ENCODE measurements at regions not wholly inside any gene's neighbourhood (a gene's known extent, or its start where the extent isn't known, plus 50 kb on each side); places are given as distances from the start of the nearest gene placed in this dataset.
"Not testable (repeated sequence)": the region's sequence is repeated elsewhere in the genome, so short reads cannot be mapped to it uniquely, and the experiment has no call there.

DNA sequence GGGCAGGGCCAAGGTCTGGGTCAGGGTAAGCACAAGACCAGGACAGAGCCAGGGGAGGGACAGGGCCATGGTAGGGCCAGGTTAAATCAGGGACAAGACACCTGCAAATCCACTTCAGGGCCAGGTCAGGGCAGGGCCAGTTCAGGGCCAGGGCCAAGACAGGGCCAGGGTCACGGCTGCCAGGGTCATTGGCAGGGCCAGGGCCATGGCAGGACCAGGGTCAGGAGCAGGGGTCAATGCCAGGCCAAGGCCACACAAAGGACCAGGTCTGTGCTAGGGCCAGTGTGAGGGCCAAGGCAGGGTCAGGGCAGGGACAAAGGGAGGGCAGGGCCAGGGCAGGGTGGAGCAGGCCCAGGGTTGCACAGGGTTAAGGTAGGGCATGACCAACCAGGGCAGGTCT, 399.2 kb downstream of the GOLGA6L6 start:
- FAIRE-seq; DNase-seq (ENCODE audit: insufficient read length, low spot score): not testable (repeated sequence)

DNA sequence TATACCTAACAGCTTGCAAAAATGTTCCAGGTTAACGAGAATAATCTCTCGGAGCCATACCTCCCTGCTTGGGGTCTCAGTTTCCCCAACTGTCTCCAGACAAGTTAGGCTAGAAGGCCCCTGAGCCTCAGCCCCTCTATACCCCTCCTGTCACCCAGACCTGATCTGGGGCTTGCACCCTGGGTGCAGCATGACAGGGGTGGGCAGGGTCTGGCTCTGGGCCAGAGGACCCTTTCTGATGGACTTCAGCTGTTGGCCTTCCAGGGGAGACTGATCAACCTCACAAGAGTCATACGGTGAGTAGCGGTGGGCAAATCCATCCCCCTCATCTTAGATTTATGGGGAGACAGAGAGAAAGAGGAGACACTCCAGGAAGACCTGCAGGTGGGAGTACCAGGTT, 416.9 kb downstream of the GOLGA6L6 start:
- not testable (repeated sequence) for DNase-seq (ENCODE audit: insufficient read length, low spot score); FAIRE-seq

DNA sequence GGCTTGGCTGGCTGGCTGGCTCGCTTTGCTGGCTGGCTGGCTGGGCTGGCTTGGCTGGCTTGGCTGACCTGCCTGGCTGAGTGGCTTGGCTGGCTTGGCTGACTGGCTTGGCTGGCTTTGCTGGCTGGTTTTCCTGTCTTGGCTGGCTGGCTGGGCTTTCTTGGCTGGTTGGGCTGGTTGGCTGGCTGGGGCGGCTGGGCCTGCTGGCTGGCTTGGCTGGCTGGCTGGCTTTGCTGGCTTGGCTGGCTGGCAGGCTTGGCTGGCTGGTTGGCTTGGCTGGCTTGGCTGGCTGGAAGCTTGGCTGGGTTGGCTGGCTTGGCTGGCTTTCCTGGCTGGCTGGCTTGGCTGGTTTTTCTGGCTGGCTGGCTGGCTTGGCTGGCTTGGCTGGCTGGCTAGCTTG, 435.6 kb downstream of the GOLGA6L6 start:
- DNase-seq (ENCODE audit: insufficient read length, low spot score) (no peak), FAIRE-seq (no peak)

DNA sequence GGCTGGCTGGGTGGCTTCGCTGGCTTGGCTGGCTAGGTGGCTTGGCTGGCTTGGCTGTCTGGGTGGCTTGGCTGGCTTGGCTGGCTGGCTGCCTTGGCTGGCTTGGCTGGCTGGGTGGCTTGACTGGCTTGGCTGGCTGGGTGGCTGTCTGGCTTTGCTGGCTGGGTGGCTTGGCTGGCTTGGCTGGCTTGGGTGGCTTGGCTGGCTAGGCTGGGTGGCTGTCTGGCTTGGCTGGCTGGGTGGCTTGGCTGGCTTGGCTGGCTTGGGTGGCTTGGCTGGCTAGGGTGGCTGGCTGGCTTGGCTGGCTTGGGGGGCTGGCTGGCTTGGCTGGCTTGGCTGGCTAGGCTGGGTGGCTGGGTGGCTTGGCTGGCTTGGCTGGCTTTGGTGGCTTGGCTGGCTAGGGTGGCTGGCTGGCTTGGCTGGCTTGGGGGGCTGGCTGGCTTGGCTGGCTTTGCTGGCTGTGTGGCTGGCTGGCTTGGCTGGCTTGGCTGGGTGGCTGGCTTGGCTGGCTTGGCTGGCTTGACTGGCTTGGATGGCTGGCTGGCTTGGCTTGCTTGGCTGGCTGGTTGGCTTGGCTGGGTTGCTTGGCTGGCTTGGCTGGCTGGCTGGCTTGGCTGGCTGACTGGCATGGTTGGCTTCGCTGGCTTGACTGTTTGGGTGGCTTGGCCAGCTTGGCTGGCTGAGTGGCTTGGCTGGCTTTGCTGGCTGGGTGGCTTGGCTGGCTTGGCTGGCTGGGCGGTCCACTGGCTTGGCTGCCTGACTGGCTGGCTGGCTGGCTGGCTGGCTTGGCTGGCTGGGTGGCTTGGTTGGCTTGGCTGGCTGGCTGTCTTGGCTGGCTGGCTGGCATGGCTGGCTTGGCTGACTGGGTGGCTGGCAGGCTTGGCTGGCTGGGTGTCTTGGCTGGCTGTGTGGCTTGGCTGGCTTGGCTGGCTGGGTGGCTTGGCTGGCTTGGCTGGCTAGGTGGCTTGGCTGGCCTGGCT, 436.3 kb downstream of the GOLGA6L6 start:
- not testable (repeated sequence) for DNase-seq (ENCODE audit: insufficient read length, low spot score); FAIRE-seq

DNA sequence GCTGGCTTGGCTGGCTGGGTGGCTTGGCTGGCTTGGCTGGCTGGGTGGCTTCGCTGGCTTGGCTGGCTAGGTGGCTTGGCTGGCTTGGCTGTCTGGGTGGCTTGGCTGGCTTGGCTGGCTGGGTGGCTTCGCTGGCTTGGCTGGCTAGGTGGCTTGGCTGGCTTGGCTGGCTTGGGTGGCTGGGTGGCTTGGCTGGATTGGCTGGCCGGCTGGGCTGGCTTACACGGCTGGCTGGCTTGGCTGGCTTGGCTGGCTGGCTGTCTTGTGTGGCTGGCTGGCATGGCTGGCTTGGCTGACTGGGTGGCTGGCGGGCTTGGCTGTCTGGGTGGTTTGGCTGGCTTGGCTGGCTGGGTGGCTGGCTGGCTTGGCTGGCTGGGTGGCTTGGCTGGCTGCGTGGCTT, 437.0 kb downstream of the GOLGA6L6 start:
- DNase-seq (ENCODE audit: insufficient read length, low spot score); FAIRE-seq: not testable (repeated sequence)

DNA sequence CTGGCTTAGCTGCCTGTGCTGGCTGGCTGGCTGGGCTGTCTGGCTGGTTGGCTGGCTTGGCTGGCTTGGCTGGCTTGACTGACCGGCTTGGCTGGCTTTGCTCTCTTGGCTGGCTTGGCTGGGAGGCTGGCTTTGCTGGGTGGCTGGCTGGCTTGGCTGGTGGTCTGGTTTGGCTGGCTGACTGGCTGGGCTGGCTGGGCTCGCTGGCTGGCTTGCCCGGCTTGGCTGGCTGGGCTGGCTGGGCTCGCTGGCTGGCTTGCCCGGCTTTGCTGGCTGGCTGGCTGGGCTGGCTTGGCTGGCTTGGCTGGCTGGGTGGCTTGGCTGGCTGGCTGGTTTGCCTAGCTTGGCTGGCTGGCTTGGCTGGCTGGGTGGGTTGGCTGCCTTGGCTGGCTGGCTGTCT, 438.7 kb downstream of the GOLGA6L6 start:
- FAIRE-seq; DNase-seq (ENCODE audit: insufficient read length, low spot score): not testable (repeated sequence)

DNA sequence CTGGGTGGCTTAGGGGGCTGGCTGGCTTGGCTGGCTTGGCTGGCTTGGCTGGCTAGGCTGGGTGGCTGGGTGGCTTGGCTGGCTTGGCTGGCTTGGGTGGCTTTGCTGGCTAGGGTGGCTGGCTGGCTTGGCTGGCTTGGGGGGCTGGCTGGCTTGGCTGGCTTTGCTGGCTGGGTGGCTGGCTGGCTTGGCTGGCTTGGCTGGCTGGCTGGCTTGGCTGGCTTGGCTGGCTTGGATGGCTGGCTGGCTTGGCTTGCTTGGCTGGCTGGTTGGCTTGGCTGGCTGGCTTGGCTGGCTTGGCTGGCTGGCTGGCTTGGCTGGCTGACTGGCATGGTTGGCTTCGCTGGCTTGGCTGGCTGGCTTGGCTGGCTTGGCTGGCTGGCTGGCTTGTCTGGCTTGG, 439.4 kb downstream of the GOLGA6L6 start:
- not testable (repeated sequence) for DNase-seq (ENCODE audit: insufficient read length, low spot score); FAIRE-seq

DNA sequence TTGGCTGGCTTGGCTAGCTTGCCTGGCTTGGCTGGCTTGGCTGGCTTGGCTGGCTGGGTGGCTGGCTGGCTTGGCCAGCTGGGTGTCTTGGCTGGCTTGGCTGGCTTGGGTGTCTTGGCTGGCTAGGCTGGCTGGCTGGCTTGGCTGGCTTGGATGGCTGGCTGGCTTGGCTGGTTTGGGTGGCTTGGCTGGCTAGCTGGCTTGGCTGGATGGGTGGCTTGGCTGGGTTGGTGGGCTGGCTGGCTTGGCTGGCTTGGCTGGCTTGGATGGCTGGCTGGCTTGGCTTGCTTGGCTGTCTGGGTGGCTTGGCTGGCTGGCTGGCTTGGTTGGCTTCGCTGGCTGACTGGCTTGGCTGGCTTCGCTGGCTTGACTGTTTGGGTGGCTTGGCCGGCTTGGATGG, 440.3 kb downstream of the GOLGA6L6 start:
- DNase-seq (ENCODE audit: insufficient read length, low spot score); FAIRE-seq: not testable (repeated sequence)

DNA sequence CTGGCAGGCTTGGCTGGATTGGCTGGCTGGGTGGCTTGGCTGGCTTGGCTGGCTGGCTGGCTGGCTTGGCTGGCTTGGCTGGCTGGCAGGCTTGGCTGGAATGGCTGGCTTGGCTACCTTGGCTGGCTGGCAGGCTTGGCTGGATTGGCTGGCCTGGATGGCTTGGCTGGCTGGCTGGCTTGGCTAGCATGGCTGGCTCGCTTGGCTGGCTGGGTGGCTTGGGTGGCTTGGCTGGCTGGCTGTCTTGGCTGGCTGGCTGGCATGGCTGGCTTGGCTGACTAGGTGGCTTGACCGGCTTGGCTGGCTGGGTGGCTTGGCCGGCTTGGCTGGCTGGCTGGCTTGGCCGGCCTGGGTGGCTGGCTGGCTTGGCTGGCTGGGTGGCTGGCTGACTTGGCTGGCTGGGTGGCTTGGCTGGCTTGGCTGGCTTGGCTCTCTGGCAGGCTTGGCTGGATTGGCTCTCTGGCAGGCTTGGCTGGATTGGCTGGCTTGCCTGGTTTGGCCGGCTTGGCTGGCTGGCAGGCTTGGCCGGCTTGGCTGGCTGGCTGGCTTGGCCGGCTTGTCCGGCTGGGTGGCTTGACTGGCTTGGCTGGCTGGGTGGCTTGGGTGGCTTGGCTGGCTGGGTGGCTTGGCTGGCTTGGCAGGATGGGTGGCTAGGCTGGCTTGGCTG, 440.9 kb downstream of the GOLGA6L6 start:
- not testable (repeated sequence) for FAIRE-seq; DNase-seq (ENCODE audit: insufficient read length, low spot score)

- FAIRE-seq; DNase-seq (ENCODE audit: insufficient read length, low spot score): not testable (repeated sequence)
Observed at GRCh38 chr15:20095699-20096303, 445.8 kb downstream of the GOLGA6L6 start.

DNA sequence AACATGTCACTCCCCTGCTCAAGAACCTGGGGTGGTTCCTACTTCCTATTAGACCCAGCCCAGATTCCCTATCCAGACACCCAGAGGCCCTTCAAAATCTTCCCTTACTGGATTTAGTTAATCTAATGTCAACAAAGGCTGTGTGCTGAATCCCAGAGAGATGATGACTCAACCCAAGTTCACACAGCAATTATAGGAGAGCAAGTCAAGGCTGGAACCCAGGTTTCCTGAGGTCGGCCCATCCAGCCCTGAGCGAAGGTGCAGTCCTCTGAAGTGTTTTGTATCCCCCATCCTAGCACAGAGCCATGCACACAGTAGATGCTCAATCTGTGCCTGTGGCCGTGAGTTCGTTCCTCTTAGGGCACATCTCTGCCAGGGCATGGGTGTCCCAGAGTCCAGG, 452.1 kb downstream of the GOLGA6L6 start:
- not testable (repeated sequence) for DNase-seq (ENCODE audit: insufficient read length, low spot score); FAIRE-seq

- not testable (repeated sequence) for DNase-seq (ENCODE audit: insufficient read length, low spot score); FAIRE-seq
Observed at GRCh38 chr15:20084026-20084425, 457.6 kb downstream of the GOLGA6L6 start.

DNA sequence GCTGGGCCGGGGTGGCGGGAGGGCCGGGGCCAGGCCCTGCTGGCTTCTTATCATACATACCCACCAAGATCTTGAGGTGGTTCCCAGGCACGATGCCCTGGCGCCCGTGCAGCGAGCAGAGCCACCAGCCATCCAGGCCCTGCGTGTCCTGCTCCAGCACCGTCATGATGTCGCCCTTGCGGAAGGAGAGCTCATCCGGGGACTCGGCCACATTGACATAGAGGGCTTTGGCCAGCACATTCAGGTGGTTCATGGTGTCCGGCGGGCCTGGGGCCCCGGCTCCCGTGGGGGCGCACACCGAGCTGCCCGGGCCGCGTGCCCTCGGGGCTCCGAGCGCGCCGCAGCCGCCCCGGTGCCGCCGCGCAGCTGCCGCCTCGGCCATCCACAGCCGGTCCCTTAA, 467.5 kb downstream of the GOLGA6L6 start:
- not testable (repeated sequence) for FAIRE-seq

DNA sequence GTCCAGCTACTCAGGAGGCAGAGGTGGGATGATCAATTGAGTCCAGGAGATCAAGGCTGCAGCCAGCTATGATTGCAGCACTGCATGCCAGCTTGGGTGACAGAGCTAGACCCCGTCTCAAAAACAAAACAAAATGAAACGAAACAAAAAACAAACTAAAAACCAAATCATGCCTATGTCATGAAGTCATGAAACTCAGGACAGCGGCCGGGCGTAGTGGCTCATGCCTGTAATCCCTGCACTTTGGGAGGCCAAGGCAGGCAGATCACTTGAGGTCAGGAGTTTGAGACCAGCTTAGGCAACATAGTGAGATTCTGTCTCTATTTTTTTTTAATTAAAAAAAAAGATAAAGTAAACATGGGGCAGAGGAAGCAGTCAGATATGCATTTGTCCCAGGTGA, 472.6 kb downstream of the GOLGA6L6 start:
- not testable (repeated sequence) for DNase-seq (ENCODE audit: insufficient read length, low spot score); FAIRE-seq

More for the DNA sequence above, 467.5 kb downstream of the GOLGA6L6 start:
- DNase-seq (ENCODE audit: insufficient read length, low spot score), result not testable (repeated sequence)

GRCh38 chr15:20066173-20066572, 475.4 kb downstream of the GOLGA6L6 start:
- DNase-seq (ENCODE audit: insufficient read length, low spot score); FAIRE-seq: not testable (repeated sequence)

DNA sequence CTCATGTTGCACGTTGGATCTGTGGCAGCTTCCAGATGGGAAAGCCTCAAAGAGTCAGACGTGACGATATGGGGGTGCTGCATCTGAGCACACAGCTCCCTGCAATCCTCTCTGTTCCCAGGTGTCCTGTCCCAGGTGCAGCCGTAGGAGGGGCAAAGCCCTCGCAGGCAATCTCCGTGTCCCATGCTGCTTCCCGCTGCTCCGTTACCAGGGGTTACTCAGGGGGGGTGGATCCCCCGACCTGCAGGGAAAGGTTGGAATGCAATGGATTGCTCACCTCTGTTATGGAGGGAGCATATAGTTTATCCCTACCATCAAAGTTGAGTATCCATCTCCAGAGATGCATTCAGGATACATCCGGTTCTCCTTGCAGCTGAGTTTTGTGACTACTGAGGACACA, 476.1 kb downstream of the GOLGA6L6 start:
- not testable (repeated sequence) for FAIRE-seq; DNase-seq (ENCODE audit: insufficient read length, low spot score)

GRCh38 chr15:20063167-20063566, 478.4 kb downstream of the GOLGA6L6 start:
- DNase-seq (ENCODE audit: insufficient read length, low spot score); FAIRE-seq: not testable (repeated sequence)

DNA sequence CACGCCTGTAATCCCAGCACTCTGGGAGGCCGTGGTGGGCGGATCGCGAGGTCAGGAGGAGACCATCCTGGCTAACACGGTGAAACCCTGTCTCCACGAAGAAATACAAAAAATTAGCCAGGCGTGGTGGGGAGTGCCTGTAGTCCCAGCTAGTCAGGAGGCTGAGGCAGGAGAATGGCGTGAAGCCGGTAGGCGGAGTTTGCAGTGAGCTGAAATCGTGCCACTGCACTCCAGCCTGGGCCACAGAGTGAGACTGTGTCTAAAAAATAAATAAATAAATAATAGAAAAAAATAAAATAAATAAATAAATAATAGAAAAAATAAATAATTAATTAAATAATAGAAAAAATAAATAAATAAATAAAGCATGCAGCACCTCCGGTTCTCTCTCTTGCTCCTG, 480.8 kb downstream of the GOLGA6L6 start:
- not testable (repeated sequence) for DNase-seq (ENCODE audit: insufficient read length, low spot score); FAIRE-seq

DNA sequence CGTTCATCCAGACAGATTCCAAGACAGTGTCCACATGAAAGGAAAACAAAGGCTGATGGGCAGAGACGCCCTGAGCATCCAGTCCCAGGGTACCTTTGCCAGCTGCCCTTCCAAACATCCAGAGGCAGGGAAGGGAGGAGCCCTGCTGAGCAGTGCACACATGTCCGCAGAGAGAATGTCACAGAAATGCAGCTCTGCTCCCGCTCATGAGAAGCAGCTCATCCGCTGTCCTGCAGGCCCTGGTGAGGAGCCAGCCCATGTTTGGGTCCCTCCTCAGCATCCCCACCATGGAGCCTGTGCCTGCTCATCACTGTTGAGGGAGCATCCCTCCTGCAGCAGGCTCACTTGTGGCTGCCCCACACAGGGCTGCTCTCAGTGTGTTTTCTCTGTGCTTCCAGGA, 484.7 kb downstream of the GOLGA6L6 start:
- DNase-seq (ENCODE audit: insufficient read length, low spot score); FAIRE-seq: not testable (repeated sequence)

- DNase-seq (ENCODE audit: insufficient read length, low spot score); FAIRE-seq: not testable (repeated sequence)
Observed at GRCh38 chr15:20055921-20056320, 485.7 kb downstream of the GOLGA6L6 start.

- DNase-seq (ENCODE audit: insufficient read length, low spot score); FAIRE-seq: not testable (repeated sequence)
Observed at GRCh38 chr15:20048189-20048588, 493.4 kb downstream of the GOLGA6L6 start.
